Osteoblast (primary cell): ENCODE measurements at regions not wholly inside any gene's neighbourhood (a gene's known extent, or its start where the extent isn't known, plus 50 kb on each side); places are given as distances from the start of the nearest gene placed in this dataset.

Experiments
- DNase-seq: peaks from one replicate; pipeline ENCODE4 v3.0.0; 2011; ENCODE audit warnings: low spot score, mixed read lengths; ENCODE audit not compliant: insufficient read length; ENCODE audit errors: missing footprints
- H2AFZ ChIP-seq: 2 replicates; pipeline ENCODE4 v1.6.0; 2011; ENCODE audit warnings: mild to moderate bottlenecking, low read length
- H3K27ac ChIP-seq: 2 replicates; pipeline ENCODE4 v1.5.1; 2011; ENCODE audit warnings: mild to moderate bottlenecking, low read depth, low read length, moderate library complexity
- H3K27me3 ChIP-seq: 2 replicates; pipeline ENCODE4 v1.6.0; 2012; ENCODE audit warnings: mild to moderate bottlenecking, control low read depth, inconsistent platforms, low read length, moderate library complexity; ENCODE audit not compliant: insufficient read depth
- H3K36me3 ChIP-seq: 2 replicates; pipeline ENCODE4 v1.5.1; 2011; ENCODE audit warnings: mild to moderate bottlenecking, low read length, control low read depth, moderate library complexity; ENCODE audit not compliant: insufficient read depth
- H3K4me1 ChIP-seq: 2 replicates; pipeline ENCODE4 v1.5.1; 2011; ENCODE audit warnings: mild to moderate bottlenecking, low read length, control low read depth, moderate library complexity; ENCODE audit not compliant: insufficient read depth
- H3K4me2 ChIP-seq: 2 replicates; pipeline ENCODE4 v1.6.0; 2011; ENCODE audit warnings: mild to moderate bottlenecking, low read length; ENCODE audit not compliant: insufficient read depth
- H3K4me3 ChIP-seq: fragments of 200-600 bp; sonication (generic); 3 replicates; pipeline ENCODE4 v1.5.1; 2012; ENCODE audit warnings: mild to moderate bottlenecking, low read length, inconsistent platforms; ENCODE audit not compliant: insufficient read depth
- H3K79me2 ChIP-seq: 2 replicates; pipeline ENCODE4 v1.6.0; 2012; ENCODE audit warnings: mild to moderate bottlenecking, low read length, control low read depth, inconsistent platforms; ENCODE audit not compliant: insufficient read depth
- H3K9me3 ChIP-seq: 2 replicates; pipeline ENCODE4 v1.5.1; 2011; ENCODE audit warnings: low read depth, low read length, control low read depth
- H4K20me1 ChIP-seq: 2 replicates; pipeline ENCODE4 v1.6.0; 2012; ENCODE audit warnings: mild to moderate bottlenecking, low read length, control low read depth; ENCODE audit not compliant: insufficient read depth
- CTCF ChIP-seq: IDR thresholded peaks from 2 replicates; pipeline ENCODE4 v1.5.1; 2011; ENCODE audit warnings: mild to moderate bottlenecking, low read depth, low read length, moderate library complexity; ENCODE audit errors: extremely low read depth

GRCh38 chr15:62799037-62799436, 243.5 kb upstream of the TPM1 start:
- no peaks in the 10 kb centered on the region for H3K79me2 ChIP-seq
- no peaks in the 10 kb centered on the region for H3K9me3 ChIP-seq
- no peaks in the 10 kb centered on the region for H4K20me1 ChIP-seq
- H3K27ac ChIP-seq, result no peak overlapping the region
- DNase-seq, result no peak
- no peaks in the 10 kb centered on the region for H3K36me3 ChIP-seq
- no peak overlapping the region for H3K4me2 ChIP-seq
- no peak overlapping the region for H3K4me3 ChIP-seq
- no peak overlapping the region for H2AFZ ChIP-seq
- no peaks in the 10 kb centered on the region for H3K4me1 ChIP-seq
- H3K27me3 ChIP-seq, result no peaks in the 10 kb centered on the region
- no peak for TF ChIP-seq CTCF

DNA sequence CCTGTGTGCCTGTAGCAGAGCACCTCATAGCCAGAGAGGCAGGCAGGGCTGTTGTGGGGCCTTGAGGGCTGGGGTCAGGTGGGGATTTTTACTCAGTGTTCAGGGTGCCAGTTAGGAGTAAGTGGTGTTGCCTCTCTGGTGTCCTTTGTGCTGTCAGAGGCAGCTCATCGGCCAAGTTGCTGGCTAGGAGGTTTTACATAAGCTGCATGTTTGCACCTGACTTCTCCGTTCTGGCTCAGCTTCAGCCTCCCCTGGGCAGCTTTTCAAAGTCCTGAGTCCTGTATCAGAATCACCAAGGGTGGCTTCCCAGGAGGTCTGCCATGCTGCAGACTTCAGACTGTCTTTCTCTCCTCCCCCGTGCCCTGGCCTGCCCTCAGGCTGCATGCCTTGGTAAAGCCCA, 242.6 kb upstream of the TPM1 start:
- H3K27me3 ChIP-seq, result no peaks in the 10 kb centered on the region
- H3K4me3 ChIP-seq, result no peak overlapping the region
- no peak overlapping the region for H2AFZ ChIP-seq
- no peak for DNase-seq
- H3K79me2 ChIP-seq, result no peaks in the 10 kb centered on the region
- H3K4me1 ChIP-seq, result no peaks in the 10 kb centered on the region
- no peak overlapping the region for H3K27ac ChIP-seq
- H4K20me1 ChIP-seq, result no peaks in the 10 kb centered on the region
- no peaks in the 10 kb centered on the region for H3K36me3 ChIP-seq
- TF ChIP-seq CTCF, result no peak
- no peaks in the 10 kb centered on the region for H3K9me3 ChIP-seq
- H3K4me2 ChIP-seq, result no peak overlapping the region

- Histone ChIP-seq H3K27me3 (no peaks in the 10 kb centered on the region), H4K20me1 (no peaks in the 10 kb centered on the region), H3K4me1 (no peaks in the 10 kb centered on the region), H3K36me3 (peaks cover 12% of the 10 kb centered on the region), H2AFZ (no peak overlapping the region), H3K79me2 (no peaks in the 10 kb centered on the region), H3K9me3 (no peaks in the 10 kb centered on the region), H3K27ac (no peak overlapping the region), H3K4me3 (no peak overlapping the region), H3K4me2 (no peak overlapping the region)
- TF ChIP-seq CTCF, result no peak
- DNase-seq, result no peak
Measured at GRCh38 chr15:62802612-62803011, 239.9 kb upstream of the TPM1 start.

DNA sequence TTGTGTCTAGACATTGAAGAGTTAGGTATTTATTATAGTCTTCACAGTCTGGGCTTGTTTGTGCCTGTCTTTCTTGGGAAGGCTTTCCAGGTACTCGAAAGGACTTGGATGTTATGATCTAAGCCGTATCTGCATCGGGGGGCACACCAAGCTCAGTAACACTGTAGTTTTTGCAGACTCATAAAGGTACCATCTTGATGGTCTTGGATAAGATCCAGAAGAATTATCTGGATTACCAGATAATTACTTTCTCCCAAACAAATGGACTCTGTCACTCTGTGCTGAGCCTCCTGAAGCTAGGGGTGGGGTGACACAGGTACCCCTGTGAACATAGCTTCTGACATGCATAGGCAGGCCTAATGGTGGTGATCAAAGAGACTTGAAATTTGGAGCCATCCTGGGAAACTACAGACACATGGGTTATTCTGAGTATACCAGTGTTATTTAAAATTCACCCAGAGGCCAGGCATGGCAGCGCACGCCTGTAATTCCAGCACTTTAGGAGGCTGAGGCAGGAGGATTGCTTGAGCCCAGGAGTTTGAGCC, 238.6 kb upstream of the TPM1 start:
- H3K27ac ChIP-seq, result no peak overlapping the region
- H3K4me3 ChIP-seq, result no peak overlapping the region
- no peaks in the 10 kb centered on the region for H3K9me3 ChIP-seq
- no peak for DNase-seq
- H3K36me3 ChIP-seq, result peaks cover 12% of the 10 kb centered on the region
- no peaks in the 10 kb centered on the region for H3K27me3 ChIP-seq
- no peaks in the 10 kb centered on the region for H3K79me2 ChIP-seq
- TF ChIP-seq CTCF, result no peak
- no peaks in the 10 kb centered on the region for H4K20me1 ChIP-seq
- no peak overlapping the region for H3K4me2 ChIP-seq
- peaks cover 2% of the 10 kb centered on the region for H3K4me1 ChIP-seq
- no peak overlapping the region for H2AFZ ChIP-seq
